T-helper 1 cell treated with Interleukin-12 subunit alpha and Interleukin-12 subunit beta and Interleukin-4 antibody, amounts not matched to agents 30 ng/mL and 1 ng/mL, for 36 hours (primary cell): ENCODE measurements at regions not wholly inside any gene's neighbourhood (a gene's known extent, or its start where the extent isn't known, plus 50 kb on each side); places are given as distances from the start of the nearest gene placed in this dataset.

Experiments used
- intact Hi-C: fragments of 100-400 bp; cut with micrococcal nuclease; formaldehyde crosslinking; loops from one replicate; pipeline ENCODE4 v1.15.1; 2024

DNA sequence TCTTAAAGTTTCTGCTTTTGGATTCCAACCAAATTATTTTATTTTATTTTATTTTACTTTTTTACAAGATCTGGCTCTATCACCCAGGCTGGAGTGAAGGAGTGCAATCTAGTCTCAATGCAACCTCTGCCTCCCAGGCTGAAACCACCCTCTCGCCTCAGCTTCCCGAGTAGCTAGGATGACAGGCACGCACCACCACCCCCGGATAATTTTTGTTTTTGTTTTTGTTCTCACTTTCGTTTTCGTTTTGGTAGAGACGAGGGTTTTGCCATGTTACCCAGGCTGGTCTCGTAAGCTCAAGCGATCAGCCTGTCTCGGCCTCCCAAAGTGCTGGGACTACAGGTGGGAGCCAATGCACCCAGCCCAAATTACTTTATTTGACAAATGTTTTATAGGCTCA, 219.8 kb downstream of the ETS1 start:
- intact Hi-C loops = loop anchor here (1.0 kb wide), 1 partner anchor 43 kb away; no protein-coding TSS in a partner anchor

DNA sequence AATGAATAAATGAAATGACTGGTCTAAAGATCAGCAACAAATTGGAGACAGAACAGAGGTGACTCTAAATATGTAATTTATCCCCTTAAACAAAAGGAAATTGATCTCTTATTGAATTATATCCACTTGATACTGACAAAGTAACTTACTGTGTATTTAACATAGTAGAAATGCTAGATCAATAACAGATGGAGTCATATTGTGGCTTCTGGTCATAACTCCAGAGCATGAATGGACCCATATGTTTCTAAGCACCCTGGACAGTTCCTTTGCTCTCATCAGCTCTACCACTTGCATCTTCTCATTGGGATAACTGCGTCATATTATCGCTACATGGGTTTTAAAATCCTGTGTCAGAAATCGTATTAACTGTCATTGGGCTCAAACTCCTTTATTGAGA, 222.3 kb downstream of the ETS1 start:
- intact Hi-C loops = no loop called here

DNA sequence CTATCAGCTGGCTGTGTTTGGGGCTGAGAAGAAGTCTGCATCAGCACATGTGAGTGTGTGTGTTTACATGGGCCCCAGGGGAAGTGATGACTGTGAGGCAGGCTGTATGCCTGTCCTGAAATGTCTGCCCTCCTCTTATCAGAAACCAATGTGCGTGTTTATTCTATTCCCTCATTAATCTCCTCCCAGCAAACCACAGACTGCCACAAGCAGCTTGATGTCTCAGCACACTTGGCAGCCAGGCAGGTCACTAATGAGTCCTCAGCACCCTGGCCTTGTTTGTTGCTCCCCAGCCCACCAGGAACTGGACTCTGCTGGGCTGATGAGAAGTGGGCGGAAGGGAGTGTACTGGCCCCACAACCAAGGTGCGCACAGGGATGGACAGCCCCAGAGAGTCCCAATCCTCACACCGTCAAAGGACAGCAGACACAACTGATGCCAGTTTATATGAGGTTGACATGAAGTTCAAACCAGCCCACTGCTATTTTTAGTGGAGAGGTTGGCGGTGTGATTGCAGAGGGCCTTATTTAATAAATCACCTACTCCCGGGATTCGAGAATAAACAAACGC, 225.8 kb downstream of the ETS1 start:
- intact Hi-C loops = no loop called here

DNA sequence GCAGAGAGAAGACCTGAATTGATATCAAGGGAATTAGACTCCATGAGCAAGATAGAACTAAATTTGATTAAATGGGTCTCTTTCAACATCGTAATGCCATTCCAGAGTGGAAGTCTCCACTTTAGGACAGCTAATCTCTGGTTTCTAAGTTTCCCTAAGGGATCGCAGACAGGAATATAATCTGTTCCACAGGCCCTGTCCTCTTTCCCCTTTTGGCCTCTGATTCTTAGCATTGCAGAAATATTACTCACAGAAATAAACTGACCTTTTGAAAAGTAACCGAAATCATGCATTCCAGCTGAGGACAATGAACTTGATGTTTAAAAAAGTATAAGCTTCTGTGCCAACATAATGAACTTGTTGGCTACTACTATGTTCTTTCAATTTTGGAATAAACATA, 227.8 kb downstream of the ETS1 start:
- intact Hi-C loops = no loop called here

DNA sequence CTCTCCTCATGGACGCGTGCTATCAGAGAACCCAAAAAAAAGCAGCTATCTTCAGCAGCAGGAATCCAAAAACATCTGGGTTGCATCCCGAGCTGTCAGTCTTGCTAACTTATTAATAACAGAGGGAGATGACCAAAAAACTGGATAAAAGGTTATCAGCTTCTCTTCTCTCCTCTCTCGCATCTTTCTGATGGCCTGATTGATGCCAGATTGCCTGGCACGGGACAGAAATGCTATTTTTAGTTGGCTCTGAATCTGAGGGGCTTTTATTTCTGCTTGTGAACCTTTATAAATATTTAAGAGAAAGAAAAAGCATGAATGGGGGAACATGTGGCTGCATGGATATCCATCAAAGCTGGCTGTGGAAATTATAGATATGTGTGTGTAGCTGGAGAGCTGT, 230.3 kb downstream of the ETS1 start:
- intact Hi-C loops = no loop called here

DNA sequence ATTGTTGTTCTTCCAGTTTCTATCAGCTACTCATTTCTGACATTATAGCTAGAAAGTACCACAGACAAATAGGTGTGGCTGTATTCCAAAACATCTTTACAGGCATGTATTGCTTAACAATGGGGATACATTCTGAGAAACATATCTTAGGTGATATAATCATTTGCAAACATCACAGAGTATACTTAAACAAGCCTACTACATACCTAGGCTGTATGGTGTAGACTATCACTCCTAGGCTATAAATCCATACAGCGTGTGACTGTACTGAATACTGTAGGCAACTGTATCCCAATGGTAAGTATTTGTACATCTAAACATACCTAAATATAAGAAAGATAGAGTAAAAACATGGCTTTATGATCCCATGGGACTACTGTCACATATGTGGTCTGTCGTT, 231.8 kb downstream of the ETS1 start:
- intact Hi-C loops = no loop called here

DNA sequence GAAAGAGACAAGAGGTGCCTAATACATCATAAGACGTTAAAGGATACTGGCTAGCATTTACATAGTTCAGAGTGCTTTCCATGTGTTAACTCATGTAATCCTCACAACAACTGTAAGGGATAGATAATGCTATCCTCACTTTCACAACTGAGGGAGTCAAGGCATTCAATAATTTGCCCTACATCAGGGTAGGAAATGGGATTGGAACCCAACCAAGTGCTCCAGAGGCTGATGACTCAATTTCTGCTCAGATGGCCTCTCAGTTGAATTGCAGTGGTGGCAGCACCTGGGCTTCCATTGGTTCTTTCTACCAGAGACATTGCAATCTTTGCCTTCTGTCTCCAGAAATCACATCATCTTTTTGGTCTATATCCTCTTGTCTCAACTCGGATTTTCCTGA, 232.9 kb downstream of the ETS1 start:
- intact Hi-C loops = no loop called here

DNA sequence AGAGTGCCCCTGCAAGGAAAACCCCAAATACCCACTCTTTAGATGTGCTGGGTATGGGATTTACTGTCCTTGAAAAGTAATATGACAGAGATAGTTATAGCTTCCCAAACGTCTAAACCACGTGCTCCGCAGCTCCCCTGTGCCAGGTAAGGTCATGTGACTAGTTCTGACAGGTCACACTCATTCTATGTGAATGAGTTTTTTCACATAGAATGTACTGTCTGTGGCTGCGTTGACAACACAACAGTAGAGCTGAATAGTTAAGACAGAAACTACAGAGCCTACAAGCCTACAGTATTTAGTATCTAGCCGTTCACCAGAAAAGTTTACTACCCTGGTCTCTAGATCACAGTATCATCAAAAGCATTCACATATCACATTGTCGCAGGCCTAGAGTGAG, 236.2 kb downstream of the ETS1 start:
- intact Hi-C loops = no loop called here

DNA sequence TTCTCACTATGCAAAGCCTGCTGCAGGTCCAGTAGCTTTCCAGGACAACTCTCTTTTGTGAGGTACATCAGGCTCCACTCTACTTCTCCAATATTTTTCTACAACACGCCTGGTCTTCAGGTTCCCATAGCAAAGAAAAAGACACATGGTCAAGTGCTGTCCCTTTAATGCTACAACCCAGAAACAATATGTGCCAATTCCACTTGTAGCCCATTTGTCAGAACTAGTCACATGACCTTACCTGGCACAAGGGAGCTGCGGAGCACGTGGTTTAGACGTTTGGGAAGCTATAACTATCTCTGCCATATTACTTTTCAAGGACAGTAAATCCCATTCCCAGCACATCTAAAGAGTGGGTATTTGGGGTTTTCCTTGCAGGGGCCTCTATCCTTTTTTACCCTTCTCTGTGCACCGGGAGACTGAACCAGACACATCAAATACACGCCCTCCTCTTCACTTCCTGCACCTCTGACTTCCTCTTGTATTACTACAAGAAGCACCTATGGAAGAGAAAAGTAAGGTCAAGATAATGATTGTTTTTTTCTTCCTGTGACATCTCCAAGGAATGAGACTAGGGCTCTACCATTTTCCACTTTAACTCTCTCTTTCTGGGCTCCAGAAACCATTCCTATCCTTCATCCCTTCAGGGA, 237.6 kb downstream of the ETS1 start:
- intact Hi-C loops = no loop called here

DNA sequence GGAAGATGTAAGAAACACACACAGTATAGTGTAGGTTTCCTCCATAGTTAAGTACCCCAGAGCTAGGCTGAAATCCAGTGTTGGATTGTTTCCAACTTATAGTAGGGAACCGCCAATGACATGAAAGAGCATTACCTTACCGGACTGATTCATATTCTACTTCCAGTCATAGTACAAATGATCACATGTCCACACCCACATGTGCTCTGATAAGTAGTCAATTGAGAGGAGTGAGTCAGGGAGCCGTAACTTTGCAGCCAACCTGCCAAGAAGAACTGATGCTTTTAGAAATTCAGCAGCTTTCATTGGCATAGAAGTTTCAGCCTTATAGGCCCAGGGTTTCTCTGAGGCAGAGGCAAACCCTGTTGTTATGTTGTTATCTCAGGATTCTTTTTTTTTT, 240.6 kb downstream of the ETS1 start:
- intact Hi-C loops = no loop called here

DNA sequence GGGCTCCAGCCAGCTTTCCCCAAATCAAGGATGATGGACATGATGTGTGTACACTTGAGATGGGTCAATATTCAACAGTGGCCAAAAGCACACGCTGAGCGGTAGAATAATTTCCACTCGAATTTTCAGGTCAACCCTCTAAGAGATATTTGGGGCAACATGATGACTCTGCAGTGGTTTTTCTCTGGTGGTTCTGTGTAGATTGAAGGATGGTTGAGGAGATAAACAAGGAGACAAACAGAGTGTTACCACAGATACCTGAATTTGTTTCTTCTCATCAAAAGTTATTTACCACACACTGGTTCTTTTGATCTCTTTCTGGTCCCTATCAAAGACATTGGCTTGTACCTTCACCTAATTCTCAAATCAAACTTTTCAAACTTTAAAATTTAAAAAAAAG, 242.0 kb downstream of the ETS1 start:
- intact Hi-C loops = no loop called here

DNA sequence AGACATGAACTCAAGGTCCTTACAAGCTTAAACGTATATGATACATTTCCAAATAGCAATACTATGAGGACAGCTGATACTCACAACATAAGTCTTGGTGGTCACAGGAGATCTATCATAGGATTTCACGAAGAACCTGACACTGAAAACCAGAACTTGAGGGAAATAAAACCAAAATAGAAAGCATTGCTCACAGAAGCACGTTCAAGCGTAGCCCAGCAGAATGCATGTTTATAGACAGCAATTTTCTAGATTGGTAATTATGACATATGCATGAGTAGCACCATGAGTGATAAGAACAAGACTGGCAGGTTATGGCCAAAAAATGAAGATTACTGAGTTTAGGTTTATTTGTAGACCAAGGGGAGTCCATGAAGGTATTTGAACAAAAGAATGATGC, 243.5 kb downstream of the ETS1 start:
- intact Hi-C loops = loop anchor here (2.0 to 5.0 kb wide), 3 partner anchors 33 to 288 kb away; no protein-coding TSS in a partner anchor

DNA sequence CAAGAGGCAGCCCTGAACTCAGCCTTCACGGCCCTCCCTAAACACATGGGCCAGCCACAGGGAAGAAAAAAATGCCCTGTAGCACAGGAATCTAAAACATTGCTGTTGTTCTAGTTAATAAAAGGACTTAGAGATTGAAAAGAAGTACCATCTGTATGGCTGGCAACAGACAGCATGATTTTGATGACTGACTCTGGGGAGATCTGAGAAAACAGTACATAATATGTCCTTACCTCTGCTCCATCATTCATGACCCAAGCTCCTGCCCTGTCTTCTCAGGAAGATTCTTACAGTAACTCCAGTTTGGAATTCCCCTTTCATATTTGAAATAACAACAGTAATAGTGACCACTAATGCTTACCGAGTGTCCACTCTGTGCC, 244.2 kb downstream of the ETS1 start:
- intact Hi-C loops = loop anchor here (2.0 to 5.0 kb wide), 3 partner anchors 34 to 289 kb away; no protein-coding TSS in a partner anchor

DNA sequence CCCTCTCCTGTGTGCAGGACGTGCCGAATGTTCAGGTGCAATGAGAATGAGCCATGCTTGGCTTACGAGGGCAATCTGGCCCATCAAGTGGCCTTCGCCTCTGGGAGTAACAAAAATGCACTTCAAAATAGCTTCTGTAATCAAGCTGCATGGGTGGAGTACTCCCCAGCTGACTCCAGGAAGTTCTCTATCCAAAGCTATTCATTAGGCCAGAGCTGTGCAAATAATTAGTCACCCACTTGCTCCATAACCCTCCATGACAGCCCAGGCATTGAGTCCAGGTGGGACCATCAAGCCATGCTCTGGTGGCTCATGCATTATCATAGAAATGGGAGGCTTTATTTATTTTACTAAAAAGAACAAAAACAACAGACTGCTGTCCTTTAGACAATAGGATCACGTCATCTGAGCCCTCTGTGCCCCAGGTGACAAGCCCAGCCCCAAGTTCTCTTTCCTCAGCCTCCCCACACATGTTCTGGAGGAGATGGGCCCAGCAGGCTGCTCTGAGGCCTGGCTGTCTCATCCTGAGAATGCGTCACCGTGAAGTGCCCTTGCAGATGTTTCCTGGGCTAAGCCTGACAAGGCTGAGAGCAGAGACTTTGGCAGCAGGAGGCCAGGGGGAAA, 244.7 kb downstream of the ETS1 start:
- intact Hi-C loops = loop anchor here (1.0 to 5.0 kb wide), 4 partner anchors 35 to 290 kb away; no protein-coding TSS in a partner anchor

DNA sequence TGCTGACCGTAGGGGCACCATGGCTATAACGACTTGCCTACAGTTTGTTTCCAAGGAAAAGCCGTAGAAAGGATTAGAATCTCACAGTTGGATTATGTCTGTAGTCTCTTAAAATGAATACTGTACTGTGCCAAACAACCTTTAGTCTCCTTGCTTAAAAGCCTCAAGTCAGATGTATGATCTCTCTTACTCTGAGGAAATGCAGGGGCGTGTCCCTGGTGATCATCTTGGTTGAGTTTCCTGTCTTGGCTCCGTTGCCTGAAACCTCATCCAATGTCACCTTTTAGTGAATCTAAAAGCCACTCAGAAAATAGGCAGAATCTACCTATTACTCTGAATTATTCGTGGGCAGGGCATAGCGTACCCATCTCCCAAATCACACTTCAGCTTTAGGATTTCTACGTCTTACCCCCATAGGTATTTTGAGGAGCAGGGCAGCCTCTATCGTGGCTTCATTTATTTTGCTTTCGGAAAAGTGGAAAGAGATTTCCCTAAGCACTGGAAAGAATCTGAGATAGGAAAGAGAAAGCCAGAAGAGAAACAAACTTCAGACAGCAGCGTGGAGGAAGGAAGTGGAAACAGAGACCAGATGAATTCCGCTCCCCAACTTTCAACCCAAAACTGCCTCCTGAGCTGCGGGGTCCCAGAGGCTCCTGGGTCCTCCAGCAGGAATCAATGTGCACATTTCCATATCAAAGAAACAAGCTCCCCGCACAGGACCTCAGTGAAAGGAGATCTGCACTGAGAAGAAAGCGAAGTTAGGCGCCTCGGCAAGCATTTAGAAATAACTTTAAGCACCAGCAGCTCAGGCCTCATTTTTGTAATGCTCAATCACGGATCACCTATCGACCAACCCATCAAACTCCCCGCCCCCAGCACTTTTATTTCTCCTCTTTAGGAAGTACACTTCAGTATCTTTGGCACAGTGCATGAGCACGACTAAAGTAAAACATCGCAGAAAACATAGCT, 245.8 kb downstream of the ETS1 start:
- intact Hi-C loops = loop anchor here (1.0 to 5.0 kb wide), 8 partner anchors 12 to 291 kb away; no protein-coding TSS in a partner anchor

DNA sequence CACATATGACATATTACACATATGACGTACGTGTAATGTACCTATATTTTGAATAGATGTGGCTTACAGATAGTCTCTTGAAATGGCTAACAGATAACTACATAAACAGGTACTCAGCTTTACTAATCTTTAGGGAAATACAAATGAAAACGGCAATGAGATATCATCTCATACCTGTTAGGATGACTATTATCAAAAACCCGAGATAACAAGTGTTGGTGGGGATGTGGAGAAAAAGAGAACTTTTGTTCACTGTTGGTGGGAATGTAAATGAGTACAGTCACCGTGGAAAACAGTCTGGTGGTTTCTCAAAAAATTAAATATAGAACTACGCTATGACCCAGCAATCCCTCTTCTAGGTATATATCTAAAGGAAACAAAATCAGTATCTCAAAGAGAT, 247.6 kb downstream of the ETS1 start:
- intact Hi-C loops = loop anchor here (5.0 kb wide), 2 partner anchors 38 to 293 kb away; no protein-coding TSS in a partner anchor

DNA sequence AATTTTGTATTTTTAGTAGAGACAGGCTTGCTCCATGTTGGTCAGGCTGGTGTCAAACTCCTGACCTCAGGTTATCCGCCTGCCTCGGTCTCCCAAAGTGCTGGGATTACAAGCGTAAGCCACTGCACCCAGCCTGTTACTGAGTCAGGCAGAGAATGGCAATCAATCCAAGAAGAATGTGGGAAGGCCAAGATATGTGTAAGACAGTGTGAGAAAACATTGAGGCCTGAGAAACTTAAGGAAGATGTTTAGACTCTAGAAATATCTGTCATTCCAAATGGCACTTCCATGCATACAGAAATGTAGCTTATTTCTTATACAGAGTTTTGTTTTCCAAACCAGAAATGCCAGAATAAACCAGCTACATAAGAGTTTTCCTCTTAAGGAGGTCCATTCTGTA, 248.5 kb downstream of the ETS1 start:
- intact Hi-C loops = no loop called here

DNA sequence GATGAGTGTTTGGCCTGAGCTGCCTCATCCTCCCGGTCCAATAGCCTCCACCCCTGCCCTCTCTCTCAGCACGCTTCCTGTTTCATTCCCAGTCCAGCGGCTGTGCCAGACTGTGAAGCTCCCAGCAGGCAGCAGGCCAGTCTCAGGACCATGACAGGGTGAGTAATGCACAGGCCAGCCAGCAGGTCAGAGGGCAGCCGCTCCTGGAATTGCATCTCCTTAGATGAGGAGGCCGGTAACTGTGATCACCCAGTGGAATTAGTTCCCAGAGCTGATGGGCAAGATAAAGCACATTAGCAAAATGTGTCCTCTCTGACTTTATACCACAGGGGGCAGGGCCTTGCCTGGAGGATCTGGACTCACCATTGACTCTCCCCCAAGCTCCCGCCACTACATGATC, 251.2 kb downstream of the ETS1 start:
- intact Hi-C loops = no loop called here

DNA sequence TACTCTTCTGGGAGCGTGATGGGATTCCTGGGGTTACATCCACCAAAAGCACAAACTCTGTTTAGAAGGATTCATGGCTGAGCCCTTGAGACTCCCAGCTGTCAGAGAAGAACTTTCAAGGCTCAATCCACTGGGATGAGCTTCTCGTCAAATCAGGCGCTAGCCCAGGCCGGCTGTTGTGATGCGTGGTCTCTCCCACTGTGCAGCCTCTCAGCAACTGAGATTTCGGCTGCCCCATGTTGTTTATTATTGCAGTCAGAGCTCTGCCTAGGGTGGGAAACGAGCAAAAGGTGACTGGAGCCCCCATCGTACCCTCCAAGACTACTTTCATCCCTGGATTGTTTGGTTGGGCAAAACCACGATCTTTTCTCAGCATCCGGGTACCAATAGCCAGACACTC, 251.6 kb downstream of the ETS1 start:
- intact Hi-C loops = no loop called here

DNA sequence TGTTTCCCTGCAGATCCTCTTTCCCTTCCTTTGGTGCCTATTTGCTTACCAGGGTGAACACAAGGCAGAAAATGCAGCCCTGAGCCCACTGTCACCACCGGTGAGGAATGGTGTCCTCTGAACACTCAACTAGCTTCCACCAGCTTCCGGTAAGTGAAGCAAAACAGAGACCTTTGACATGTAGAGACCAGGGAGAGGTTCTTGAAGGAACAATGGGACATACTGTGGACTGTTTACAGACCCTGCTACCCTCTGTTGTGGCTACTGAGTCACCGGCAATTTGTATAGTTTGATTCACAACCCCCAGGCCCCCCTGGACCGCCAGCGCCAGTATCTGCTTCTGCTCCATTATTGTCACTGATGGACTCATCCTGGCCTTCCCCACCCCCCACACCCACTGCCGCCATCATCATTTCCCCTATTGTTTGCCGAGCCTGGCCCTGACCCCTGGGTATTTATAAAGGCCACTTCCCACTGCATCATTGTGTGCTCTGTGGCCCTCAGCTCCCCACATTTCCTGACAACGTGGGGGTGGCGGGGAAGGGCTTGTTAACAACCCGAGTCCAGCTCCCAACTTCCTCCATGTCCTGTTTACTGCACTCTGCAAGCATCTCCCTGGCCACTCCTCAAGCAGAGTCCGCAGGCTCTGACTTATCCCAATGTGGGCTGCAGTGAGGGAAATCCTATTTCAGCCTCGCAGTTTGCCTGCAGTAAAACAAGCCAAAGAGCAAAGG, 252.9 kb downstream of the ETS1 start:
- intact Hi-C loops = no loop called here

DNA sequence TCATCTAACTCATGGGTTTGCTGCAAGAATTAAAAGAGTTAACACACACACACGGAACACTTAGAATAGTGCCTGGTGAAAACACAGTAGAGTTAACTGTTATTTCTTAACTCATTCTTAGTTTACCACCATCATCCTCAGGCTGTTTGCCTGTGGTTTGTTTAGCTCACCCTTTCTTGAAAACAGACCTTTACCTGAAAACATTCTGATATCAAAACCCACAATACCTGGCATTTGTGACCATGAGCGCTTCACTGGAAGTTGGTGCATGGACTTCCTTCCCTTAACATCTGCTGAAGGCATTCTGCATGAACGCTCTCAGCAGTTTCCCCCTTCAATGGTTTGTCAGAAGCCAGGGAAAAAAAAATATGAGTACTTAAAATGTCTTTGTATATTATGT, 256.0 kb downstream of the ETS1 start:
- intact Hi-C loops = no loop called here
